NOMO-1 treated with dmso at 0.1 percent for 144 hours (cell line): ENCODE measurements at regions not wholly inside any gene's neighbourhood (a gene's known extent, or its start where the extent isn't known, plus 50 kb on each side); places are given as distances from the start of the nearest gene placed in this dataset.
"Not testable (repeated sequence)": the region's sequence is repeated elsewhere in the genome, so short reads cannot be mapped to it uniquely, and the experiment has no call there.

ENCODE experiments used
- DNase-seq: peaks from one replicate; lab custom pipeline; 2025; ENCODE audit not compliant: unreplicated experiment; lab: John Stamatoyannopoulos, UW

- no peak for DNase-seq
These were observed 57.6 kb downstream of the PTTG1 start for GRCh38 chr5:160479220-160479619.

DNA sequence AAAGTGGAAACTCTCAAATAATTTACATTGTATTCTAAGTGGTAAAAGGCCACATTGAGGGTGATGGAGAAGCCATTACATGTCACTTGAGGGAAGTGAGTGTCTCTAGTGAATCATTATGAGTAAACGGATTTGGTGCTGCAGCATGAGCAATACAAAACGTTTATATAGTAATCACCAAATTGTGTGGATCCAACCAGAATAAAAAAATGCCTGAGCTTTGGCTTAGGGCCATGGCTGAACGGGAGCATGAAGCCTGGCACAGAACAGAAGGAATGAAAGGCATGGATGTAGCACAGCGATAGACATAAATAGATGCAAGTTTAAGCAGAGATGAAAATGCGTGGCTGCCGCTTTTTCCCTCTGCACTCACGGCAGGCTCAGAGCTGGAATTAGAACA lies 58.3 kb downstream of the PTTG1 start:
- no peak for DNase-seq

DNA sequence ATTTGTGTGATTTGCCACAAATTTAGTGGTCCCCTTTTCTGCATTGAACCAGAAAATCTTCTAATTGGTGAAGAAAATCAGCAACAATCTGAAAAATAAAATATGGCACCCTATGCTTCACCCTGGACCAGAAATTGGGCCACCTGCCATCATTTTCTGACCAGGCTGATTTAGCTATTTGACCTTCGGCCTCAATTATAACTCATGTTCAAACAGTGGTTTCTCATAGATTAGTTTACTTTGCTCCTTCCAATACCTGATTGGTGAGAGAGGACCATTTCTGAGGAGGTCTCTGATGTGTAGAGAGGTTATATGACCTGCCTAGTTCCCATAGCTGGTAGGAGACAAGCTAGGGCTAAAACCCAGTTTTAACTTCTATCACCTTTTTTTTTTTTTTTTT lies 59.0 kb downstream of the PTTG1 start:
- no peak for DNase-seq

DNA sequence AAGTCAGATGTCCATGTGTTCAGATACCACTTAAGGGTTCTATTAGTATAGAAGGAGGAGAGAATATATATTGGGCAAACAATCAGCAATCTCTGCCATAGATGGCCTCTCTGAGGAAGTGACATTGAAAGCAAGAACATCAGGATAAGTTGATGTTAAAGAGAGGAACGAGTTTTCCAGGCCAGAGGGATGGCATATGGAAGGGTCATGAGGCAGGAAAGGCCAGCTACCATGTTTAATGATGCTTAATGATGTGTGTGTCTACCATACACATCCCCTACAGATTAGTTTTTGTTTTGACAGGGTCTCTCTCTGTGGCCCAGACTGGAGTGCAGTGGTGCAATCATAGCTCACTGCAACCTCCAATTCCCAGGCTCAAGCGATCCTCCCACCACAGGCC lies 63.0 kb downstream of the PTTG1 start:
- no peak for DNase-seq

DNA sequence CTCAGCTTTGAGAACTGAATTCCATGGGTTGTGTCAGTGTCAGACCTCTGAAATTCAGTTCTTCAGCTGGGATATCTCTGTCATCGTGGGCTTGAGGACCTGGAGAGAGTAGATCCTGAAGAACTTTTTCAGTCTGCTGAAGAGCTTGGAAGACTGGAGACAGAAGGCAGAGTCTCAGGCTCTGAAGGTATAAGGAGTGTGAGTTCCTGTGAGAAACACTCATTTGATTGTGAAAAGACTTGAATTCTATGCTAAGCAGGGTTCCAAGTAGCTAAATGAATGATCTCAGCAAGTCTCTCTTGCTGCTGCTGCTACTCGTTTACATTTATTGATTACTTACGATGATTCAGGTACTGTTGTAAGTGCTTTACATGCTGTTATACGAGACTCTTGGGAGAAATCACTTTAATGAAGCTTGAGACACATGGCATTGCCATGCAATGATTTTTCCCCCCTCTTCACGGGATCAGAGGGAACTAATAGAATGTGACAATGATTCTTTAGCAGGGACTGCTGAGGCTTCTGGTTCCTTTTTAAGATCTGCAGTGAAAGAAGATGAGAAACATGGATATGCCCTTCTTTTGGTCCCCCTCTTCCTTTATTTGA lies 63.8 kb downstream of the PTTG1 start:
- DNase-seq: no peak

DNA sequence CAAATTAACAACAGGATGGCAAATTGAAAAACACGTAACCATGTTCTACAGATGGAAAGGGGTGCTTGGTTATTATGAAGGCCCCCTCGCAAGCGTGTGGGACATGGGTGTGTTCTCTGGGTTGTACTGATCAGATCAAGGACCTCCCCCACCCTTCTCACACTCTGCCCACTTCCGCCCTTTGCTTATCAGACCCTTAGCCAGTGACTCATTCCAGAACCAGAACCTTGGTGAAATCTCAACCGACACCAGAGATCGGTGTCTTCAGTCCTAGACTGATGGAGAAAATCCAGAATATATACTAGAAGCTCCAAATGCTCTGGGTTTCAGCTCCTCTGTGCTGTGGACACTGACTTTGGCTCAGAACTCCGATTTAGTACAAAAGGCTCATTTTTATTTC lies 64.9 kb downstream of the PTTG1 start:
- no peak for DNase-seq

- no peak for DNase-seq
These were observed 67.0 kb downstream of the PTTG1 start for GRCh38 chr5:160488394-160489325.

DNA sequence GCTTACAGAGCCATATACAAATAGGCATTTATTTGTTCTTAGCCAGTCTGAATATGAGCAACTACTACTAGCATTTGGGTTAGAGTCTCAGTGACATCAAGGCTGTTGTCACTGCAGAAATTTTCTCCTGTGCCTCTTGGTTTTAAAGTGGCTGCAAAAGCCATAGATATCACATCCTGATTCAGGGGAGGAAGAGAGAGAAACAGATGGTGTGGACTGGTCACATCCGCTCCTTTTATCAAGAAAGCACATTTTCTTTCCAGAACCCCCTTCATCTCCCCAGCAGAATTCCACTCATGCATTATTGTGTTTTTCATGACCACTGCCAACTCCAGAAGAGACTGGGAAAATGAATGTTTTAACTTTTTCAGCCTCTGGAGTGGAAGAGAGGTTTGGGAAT lies 69.8 kb downstream of the PTTG1 start:
- no peak for DNase-seq

GRCh38 chr5:160492565-160492964 lies 70.9 kb downstream of the PTTG1 start:
- no peak for DNase-seq

- DNase-seq: no peak
These were observed 72.2 kb downstream of the PTTG1 start for GRCh38 chr5:160493806-160494338.

GRCh38 chr5:160494451-160494850 lies 72.8 kb downstream of the PTTG1 start:
- DNase-seq: no peak

DNA sequence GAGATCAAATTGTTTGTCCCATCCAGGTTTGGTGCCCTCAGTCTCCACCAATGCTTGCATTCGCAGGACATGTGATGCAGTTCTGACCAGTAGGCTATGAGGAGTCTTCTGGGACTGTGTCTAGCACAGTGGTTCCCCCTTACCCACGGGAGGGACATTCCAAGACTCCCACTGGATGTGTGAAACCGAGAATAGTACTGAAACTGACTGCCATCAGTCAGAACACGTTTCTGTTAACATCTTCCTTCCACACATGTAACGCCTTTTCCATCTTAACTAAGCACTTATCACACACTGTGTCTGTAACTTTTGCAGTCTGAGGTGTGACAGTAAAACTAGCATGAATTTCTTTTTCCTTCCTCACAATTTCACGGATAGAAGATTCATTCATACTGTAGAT lies 74.7 kb downstream of the PTTG1 start:
- no peak for DNase-seq

GRCh38 chr5:160496784-160497183 lies 75.1 kb downstream of the PTTG1 start:
- no peak for DNase-seq

DNA sequence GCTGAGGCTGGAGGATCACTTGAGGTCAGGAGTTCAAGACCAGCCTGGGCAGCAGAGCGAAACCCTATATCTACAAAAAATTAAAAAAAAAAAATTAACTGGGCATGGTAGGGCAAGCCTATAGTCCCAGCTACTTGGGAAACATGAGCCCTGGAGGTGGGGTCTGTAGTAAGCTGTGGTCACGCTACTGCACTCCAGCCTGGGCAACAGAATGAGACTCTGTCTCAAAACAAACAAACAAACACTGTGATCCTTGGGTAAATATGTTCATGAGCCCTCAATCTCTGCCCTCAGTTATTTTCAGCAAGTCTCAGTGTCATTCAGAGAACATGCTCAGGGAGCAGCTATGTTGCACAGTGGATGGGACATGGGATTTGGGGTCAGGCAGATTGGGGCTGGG lies 76.2 kb downstream of the PTTG1 start:
- no peak for DNase-seq

DNA sequence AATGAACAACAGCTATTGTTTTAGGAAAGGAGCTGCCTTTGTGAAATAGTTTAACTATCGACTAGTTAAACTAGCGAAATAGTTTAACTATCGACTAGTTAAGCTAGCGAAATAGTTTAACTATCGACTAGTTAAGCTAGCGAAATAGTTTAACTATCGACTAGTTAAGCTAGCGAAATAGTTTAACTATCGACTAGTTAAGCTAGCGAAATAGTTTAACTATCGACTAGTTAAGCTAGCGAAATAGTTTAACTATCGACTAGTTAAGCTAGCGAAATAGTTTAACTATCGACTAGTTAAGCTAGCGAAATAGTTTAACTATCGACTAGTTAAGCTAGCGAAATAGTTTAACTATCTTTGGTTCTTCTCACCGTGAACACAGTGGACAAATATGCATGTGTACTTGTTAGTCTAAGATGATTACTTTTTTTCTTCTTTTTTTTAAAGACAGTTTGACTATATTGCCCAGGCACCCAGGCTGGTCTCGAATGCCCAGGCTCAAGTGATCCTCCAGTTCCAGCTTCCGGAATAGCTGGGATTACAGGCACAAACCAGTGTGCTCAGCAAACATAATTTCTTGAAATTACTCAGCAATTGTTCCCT lies 76.9 kb downstream of the PTTG1 start:
- DNase-seq: not testable (repeated sequence)

- peak; percentile 74 for DNase-seq
These were observed 79.4 kb downstream of the PTTG1 start for GRCh38 chr5:160500786-160501779.

- no peak for DNase-seq
These were observed 83.3 kb downstream of the PTTG1 start for GRCh38 chr5:160504906-160505305.

- no peak for DNase-seq
These were observed 84.7 kb downstream of the PTTG1 start for GRCh38 chr5:160506006-160507004.

- peak; percentile 14 for DNase-seq
These were observed 85.6 kb downstream of the PTTG1 start for GRCh38 chr5:160507221-160507721.
